IMR-90 (cell line): ENCODE measurements at regions not wholly inside any gene's neighbourhood (a gene's known extent, or its start where the extent isn't known, plus 50 kb on each side); places are given as distances from the start of the nearest gene placed in this dataset.

ENCODE experiments used
- ATAC-seq: fragments of 200-7000 bp; cut with Tn5 transposase; 2 replicates; pipeline ENCODE4 v1.9.1; 2020; ENCODE audit warnings: low read depth, mild to moderate bottlenecking, moderate library complexity
- BruUV-seq: library from RNA; stranded (reverse); fragments of 400-500 nt; replicated peaks from 2 replicates; lab custom pipeline; 2021; lab: Mats Ljungman, UMichigan
- CTCF ChIA-PET: fragments of 300-600 bp; formaldehyde crosslinking; extraction: SDS; loops from one replicate; lab custom pipeline; 2021; ENCODE audit warnings: antibody characterized with exemption; lab: Yijun Ruan, JAX
- POLR2A ChIA-PET: fragments of 300-600 bp; sonication (Branson Sonifier 250); formaldehyde crosslinking; loops from one replicate; lab custom pipeline; 2022; ENCODE audit warnings: antibody characterized with exemption; ENCODE audit not compliant: unreplicated experiment; lab: Charles Lee
- DNase-seq: peaks from one replicate; pipeline ENCODE4 v3.0.0; 2013
- H2AFZ ChIP-seq: replicated peaks from 2 replicates; pipeline ENCODE3; 2013; ENCODE audit warnings: low read length, mild to moderate bottlenecking; ENCODE audit not compliant: poor library complexity
- H2AK5ac ChIP-seq: 2 replicates; pipeline ENCODE4 v1.6.1; 2013; ENCODE audit warnings: low read depth, low read length, inconsistent platforms
- H2AK9ac ChIP-seq: replicated peaks from 2 replicates; pipeline ENCODE3; 2013; ENCODE audit warnings: mild to moderate bottlenecking, low read depth, low read length, moderate library complexity; ENCODE audit not compliant: poor library complexity
- H2BK120ac ChIP-seq: 2 replicates; pipeline ENCODE4 v1.6.1; 2013; ENCODE audit warnings: low read depth, low read length, inconsistent platforms
- H2BK15ac ChIP-seq: 3 replicates; pipeline ENCODE4 v1.6.1; 2013; ENCODE audit warnings: low read depth, low read length, inconsistent platforms
- H2BK20ac ChIP-seq: 2 replicates; pipeline ENCODE4 v1.6.1; 2013; ENCODE audit warnings: low read depth, mild to moderate bottlenecking, inconsistent platforms, low read length, moderate library complexity
- H2BK5ac ChIP-seq: 2 replicates; pipeline ENCODE4 v1.6.1; 2013; ENCODE audit warnings: mild to moderate bottlenecking, low read depth, low read length, inconsistent platforms; ENCODE audit not compliant: poor library complexity, severe bottlenecking
- H3K14ac ChIP-seq: replicated peaks from 2 replicates; pipeline ENCODE4 v1.6.1; 2013; ENCODE audit warnings: low read depth, low read length, inconsistent platforms
- H3K18ac ChIP-seq: 2 replicates; pipeline ENCODE4 v1.6.1; 2013; ENCODE audit warnings: low read depth, low read length, control low read depth
- H3K23ac ChIP-seq: 2 replicates; pipeline ENCODE4 v1.6.1; 2013; ENCODE audit warnings: low read depth, low read length, inconsistent platforms
- H3K27ac ChIP-seq: 2 replicates; pipeline ENCODE4 v1.5.1; 2013; ENCODE audit warnings: mild to moderate bottlenecking, control low read depth, low read length; ENCODE audit not compliant: insufficient read depth
- H3K27me3 ChIP-seq: 2 replicates; pipeline ENCODE4 v1.6.1; 2013; ENCODE audit warnings: low read length; ENCODE audit not compliant: control insufficient read depth, insufficient read depth
- H3K36me3 ChIP-seq: 2 replicates; pipeline ENCODE4 v1.6.1; 2013; ENCODE audit warnings: low read length, mixed read lengths; ENCODE audit not compliant: control insufficient read depth, insufficient read depth
- H3K4ac ChIP-seq: 2 replicates; pipeline ENCODE4 v1.6.1; 2013; ENCODE audit warnings: low read depth, low read length, inconsistent platforms
- H3K4me1 ChIP-seq: 2 replicates; pipeline ENCODE4 v1.6.1; 2013; ENCODE audit warnings: low read length, mixed read lengths; ENCODE audit not compliant: control insufficient read depth, insufficient read depth
- H3K4me2 ChIP-seq: 2 replicates; pipeline ENCODE4 v1.6.1; 2013; ENCODE audit warnings: low read depth, mild to moderate bottlenecking, control low read depth, low read length, moderate library complexity
- H3K4me3 ChIP-seq: 2 replicates; pipeline ENCODE4 v1.5.1; 2013; ENCODE audit warnings: low read depth, mild to moderate bottlenecking, control low read depth, low read length, moderate library complexity; ENCODE audit not compliant: insufficient read depth
- H3K56ac ChIP-seq: 2 replicates; pipeline ENCODE4 v1.6.1; 2013; ENCODE audit warnings: low read length, inconsistent platforms; ENCODE audit not compliant: insufficient read depth; ENCODE audit errors: extremely low read depth
- H3K79me1 ChIP-seq, 2 experiments: 2 replicates each; pipeline ENCODE4 v1.6.1; 2013; ENCODE audit warnings: low read length in 2 of 2, inconsistent platforms in 1 of 2, low read depth in 1 of 2
- H3K9ac ChIP-seq: 2 replicates; pipeline ENCODE4 v1.6.1; 2013; ENCODE audit warnings: low read depth, low read length, control low read depth
- H3K9me1 ChIP-seq: 2 replicates; pipeline ENCODE4 v1.6.1; 2013; ENCODE audit warnings: low read length, inconsistent platforms; ENCODE audit not compliant: insufficient read depth
- H3K9me3 ChIP-seq: 2 replicates; pipeline ENCODE4 v1.6.1; 2013; ENCODE audit warnings: low read length; ENCODE audit not compliant: control insufficient read depth, insufficient read depth
- H4K20me1 ChIP-seq: 2 replicates; pipeline ENCODE4 v1.6.1; 2013; ENCODE audit warnings: low read length, inconsistent platforms; ENCODE audit not compliant: insufficient read depth
- H4K5ac ChIP-seq: 2 replicates; pipeline ENCODE4 v1.6.1; 2013; ENCODE audit warnings: mild to moderate bottlenecking, low read depth, low read length, control low read depth
- H4K8ac ChIP-seq, 2 experiments: 2 replicates each; pipeline ENCODE4 v1.6.1; 2013; ENCODE audit warnings: low read depth in 2 of 2, low read length in 2 of 2, control low read depth in 1 of 2, inconsistent platforms in 1 of 2
- H4K91ac ChIP-seq: 2 replicates; pipeline ENCODE4 v1.6.1; 2013; ENCODE audit warnings: low read depth, low read length, inconsistent platforms; ENCODE audit not compliant: insufficient read depth
- BHLHE40 ChIP-seq: fragments of 150-350 bp; IDR thresholded peaks from 2 replicates; pipeline ENCODE4 v1.6.1; 2016; ENCODE audit warnings: mild to moderate bottlenecking, low read depth, low read length
- CEBPB ChIP-seq: IDR thresholded peaks from 2 replicates; pipeline ENCODE4 v1.6.1; 2012; ENCODE audit warnings: low read depth, low read length, improper control_type of control experiment
- CHD1 ChIP-seq: IDR thresholded peaks from 2 replicates; pipeline ENCODE4 v1.6.1; 2012; ENCODE audit warnings: low read depth, low read length, improper control_type of control experiment
- CTCF ChIP-seq: conservative IDR thresholded peaks from 2 replicates; pipeline ENCODE4 v1.5.1; 2012; ENCODE audit warnings: mild to moderate bottlenecking, low read depth, low read length, improper control_type of control experiment
- ELK1 ChIP-seq: fragments of 150-350 bp; IDR thresholded peaks from 2 replicates; pipeline ENCODE4 v1.6.1; 2016; ENCODE audit warnings: low read depth, mild to moderate bottlenecking, low read length, moderate library complexity, borderline replicate concordance
- FOS ChIP-seq: fragments of 150-350 bp; IDR thresholded peaks from 2 replicates; pipeline ENCODE4 v1.6.1; 2016; ENCODE audit warnings: low read depth, low read length
- MAFK ChIP-seq: IDR thresholded peaks from 2 replicates; pipeline ENCODE4 v1.6.1; 2012; ENCODE audit warnings: low read depth, low read length, improper control_type of control experiment
- MAZ ChIP-seq: IDR thresholded peaks from 2 replicates; pipeline ENCODE4 v1.6.1; 2012; ENCODE audit warnings: low read depth, mild to moderate bottlenecking, low read length, improper control_type of control experiment, moderate library complexity, borderline replicate concordance
- MXI1 ChIP-seq: IDR thresholded peaks from 2 replicates; pipeline ENCODE4 v1.6.1; 2012; ENCODE audit warnings: low read depth, mild to moderate bottlenecking, low read length, moderate library complexity, borderline replicate concordance
- NFE2L2 ChIP-seq: fragments of 150-350 bp; IDR thresholded peaks from 2 replicates; pipeline ENCODE4 v1.6.1; 2016; ENCODE audit warnings: low read depth, mild to moderate bottlenecking, low read length
- POLR2A ChIP-seq: IDR thresholded peaks from 2 replicates; pipeline ENCODE4 v1.6.1; 2012; ENCODE audit warnings: mild to moderate bottlenecking, low read depth, low read length
- RAD21 ChIP-seq: IDR thresholded peaks from 2 replicates; pipeline ENCODE4 v1.6.1; 2012; ENCODE audit warnings: low read length, improper control_type of control experiment
- RCOR1 ChIP-seq: IDR thresholded peaks from 2 replicates; pipeline ENCODE4 v1.6.1; 2012; ENCODE audit warnings: mild to moderate bottlenecking, low read length, improper control_type of control experiment; ENCODE audit not compliant: insufficient replicate concordance
- RFX5 ChIP-seq: IDR thresholded peaks from 2 replicates; pipeline ENCODE4 v1.8.0; 2012; ENCODE audit warnings: low read depth, mild to moderate bottlenecking, low read length, moderate library complexity
- SMC3 ChIP-seq: fragments of 150-350 bp; IDR thresholded peaks from 2 replicates; pipeline ENCODE4 v1.6.1; 2016; ENCODE audit warnings: low read depth, mild to moderate bottlenecking, antibody characterized with exemption, low read length, moderate library complexity
- USF2 ChIP-seq: fragments of 150-350 bp; IDR thresholded peaks from 2 replicates; pipeline ENCODE4 v1.6.1; 2017; ENCODE audit warnings: mild to moderate bottlenecking, antibody characterized with exemption, low read length, low read depth
- WGBS, 2 experiments: methylation state at CpG; one replicate each; pipeline versions ENCODE4 v1.1.5 to v1.1.7; 2013; ENCODE audit warnings: missing lambda C conversion rate in 2 of 2; ENCODE audit not compliant: insufficient read length in 1 of 2; ENCODE audit errors: extremely low coverage in 2 of 2; 5-methylcytosine and 5-hydroxymethylcytosine counted together
- dilution Hi-C: fragments of 300-500 bp; cut with HindIII; formaldehyde crosslinking; loops from one replicate; pipeline ENCODE4 v1.14.3; 2018; ENCODE audit warnings: low sequenced_read_pairs; ENCODE audit not compliant: unreplicated experiment
- in situ Hi-C: fragments of 300-500 bp; cut with MboI; formaldehyde crosslinking; loops from 3 replicates; pipeline ENCODE4 v1.14.3; 2019; ENCODE audit warnings: low sequenced_read_pairs, inconsistent platforms, mixed read lengths
- intact Hi-C: fragments of 100-400 bp; cut with micrococcal nuclease; formaldehyde crosslinking; loops from 2 replicates; pipeline ENCODE4 v1.10.0; 2022

- H3K56ac ChIP-seq: no peak overlapping the region
- no peaks in the 10 kb centered on the region for H3K27me3 ChIP-seq
- no peak overlapping the region for H4K5ac ChIP-seq
- no peak overlapping the region for H3K4ac ChIP-seq
- ChIA-PET POLR2A (no interaction called here), CTCF (no interaction called here)
- H2BK15ac ChIP-seq: no peak overlapping the region
- H3K9me1 ChIP-seq: no peaks in the 10 kb centered on the region
- H3K23ac ChIP-seq: no peak overlapping the region
- H3K4me2 ChIP-seq: no peak overlapping the region
- DNase-seq (no peak), ATAC-seq (no peak)
- no peak overlapping the region for H4K8ac ChIP-seq
- no peak overlapping the region for H2AK5ac ChIP-seq
- BruUV-seq: no TSS peak
- peaks cover 4% of the 10 kb centered on the region; the same call in 1 of the 2 replicates for H3K9me3 ChIP-seq
- H3K18ac ChIP-seq: no peak overlapping the region
- no peak overlapping the region for H3K14ac ChIP-seq
- H2BK5ac ChIP-seq: no peak overlapping the region
- no peaks in the 10 kb centered on the region for H3K36me3 ChIP-seq
- H2AFZ ChIP-seq: no peak overlapping the region
- no peak overlapping the region for H4K91ac ChIP-seq
- H3K9ac ChIP-seq: no peak overlapping the region
- dilution Hi-C loops: no loop called here
- H2BK120ac ChIP-seq: no peak overlapping the region
- no peak overlapping the region for H3K4me3 ChIP-seq
- H2BK20ac ChIP-seq: no peak overlapping the region
- intact Hi-C loops: no loop called here
- H2AK9ac ChIP-seq: no peak overlapping the region
- WGBS, 2 experiments: no CpG with 5 or more reads among the region's 1 CpG
- H3K27ac ChIP-seq: no peak overlapping the region
- no peaks in the 10 kb centered on the region for H3K4me1 ChIP-seq
- in situ Hi-C loops: no loop called here
- H3K79me1 ChIP-seq: no peaks in the 10 kb centered on the region
- TF ChIP-seq RFX5 (no peak), NFE2L2 (no peak), CHD1 (no peak), ELK1 (no peak), MXI1 (no peak), MAZ (no peak), POLR2A (no peak), CEBPB (no peak), RCOR1 (no peak), USF2 (no peak), FOS (no peak), MAFK (no peak), RAD21 (no peak), BHLHE40 (no peak), SMC3 (no peak), CTCF (no peak)
- H4K20me1 ChIP-seq: no peaks in the 10 kb centered on the region
These were observed 1308.2 kb upstream of the EPHA6 start for GRCh38 chr3:95506174-95506573.
